Adipocyte (in vitro differentiated cells): ENCODE measurements at regions not wholly inside any gene's neighbourhood (a gene's known extent, or its start where the extent isn't known, plus 50 kb on each side); places are given as distances from the start of the nearest gene placed in this dataset.

Experiments
- DNase-seq: peaks from one replicate; pipeline ENCODE4 v3.0.0-alpha.2; 2015; ENCODE audit warnings: low read depth
- H3K27me3 ChIP-seq: replicated peaks from 2 replicates; pipeline ENCODE4 v1.7.0; 2013; ENCODE audit warnings: mild to moderate bottlenecking, low read length, moderate library complexity; ENCODE audit not compliant: control insufficient read depth, insufficient read depth
- H3K36me3 ChIP-seq: 2 replicates; pipeline ENCODE4 v1.7.0; 2013; ENCODE audit warnings: low read length, mild to moderate bottlenecking, moderate library complexity; ENCODE audit not compliant: control insufficient read depth, insufficient read depth, severe bottlenecking
- H3K4me1 ChIP-seq: 2 replicates; pipeline ENCODE4 v1.7.0; 2013; ENCODE audit warnings: mild to moderate bottlenecking, low read length, moderate library complexity; ENCODE audit not compliant: control insufficient read depth, insufficient read depth
- H3K4me3 ChIP-seq: 2 replicates; pipeline ENCODE4 v1.7.0; 2013; ENCODE audit warnings: mild to moderate bottlenecking, low read length, moderate library complexity
- H3K9ac ChIP-seq: 2 replicates; pipeline ENCODE4 v1.7.0; 2013; ENCODE audit warnings: mild to moderate bottlenecking, low read length, moderate library complexity
- H3K9me3 ChIP-seq: 2 replicates; pipeline ENCODE4 v1.7.0; 2013; ENCODE audit warnings: mild to moderate bottlenecking, low read length, moderate library complexity; ENCODE audit not compliant: control insufficient read depth

GRCh38 chr3:177754508-177754921 lies 557.2 kb upstream of the TBL1XR1 start:
- H3K4me1 ChIP-seq, result peaks cover 40% of the 10 kb centered on the region
- DNase-seq, result no peak
- H3K9ac ChIP-seq, result peak overlapping the region; percentile 13
- H3K4me3 ChIP-seq, result no peak overlapping the region
- H3K9me3 ChIP-seq, result peaks cover 2% of the 10 kb centered on the region
- H3K36me3 ChIP-seq, result no peaks in the 10 kb centered on the region
- no peaks in the 10 kb centered on the region for H3K27me3 ChIP-seq

GRCh38 chr3:177758126-177758525 lies 560.8 kb upstream of the TBL1XR1 start:
- peak overlapping the region; percentile 58 for H3K9ac ChIP-seq
- peak overlapping the region; percentile 40 for H3K4me3 ChIP-seq
- peak; percentile 73 for DNase-seq
- H3K9me3 ChIP-seq, result peaks cover 2% of the 10 kb centered on the region
- H3K36me3 ChIP-seq, result no peaks in the 10 kb centered on the region
- no peaks in the 10 kb centered on the region for H3K27me3 ChIP-seq
- peaks cover 35% of the 10 kb centered on the region for H3K4me1 ChIP-seq

- Histone ChIP-seq H3K9ac (no peak overlapping the region), H3K4me3 (no peak overlapping the region), H3K36me3 (no peaks in the 10 kb centered on the region), H3K27me3 (no peaks in the 10 kb centered on the region), H3K4me1 (peaks cover 30% of the 10 kb centered on the region), H3K9me3 (peaks cover 2% of the 10 kb centered on the region)
- DNase-seq, result peak; percentile 45
Measured at GRCh38 chr3:177760803-177761202, 563.5 kb upstream of the TBL1XR1 start.

GRCh38 chr3:177764377-177764912 lies 567.2 kb upstream of the TBL1XR1 start:
- H3K9me3 ChIP-seq, result peaks cover 7% of the 10 kb centered on the region
- peak overlapping the region; percentile 28 for H3K9ac ChIP-seq
- peaks cover 7% of the 10 kb centered on the region for H3K4me1 ChIP-seq
- H3K27me3 ChIP-seq, result no peaks in the 10 kb centered on the region
- no peaks in the 10 kb centered on the region for H3K36me3 ChIP-seq
- H3K4me3 ChIP-seq, result no peak overlapping the region
- peak; percentile 32 for DNase-seq

GRCh38 chr3:177764933-177765332 lies 567.7 kb upstream of the TBL1XR1 start:
- peaks cover 7% of the 10 kb centered on the region for H3K4me1 ChIP-seq
- H3K36me3 ChIP-seq, result no peaks in the 10 kb centered on the region
- no peak overlapping the region for H3K9ac ChIP-seq
- no peaks in the 10 kb centered on the region for H3K27me3 ChIP-seq
- DNase-seq, result peak; percentile 27
- H3K4me3 ChIP-seq, result no peak overlapping the region
- peaks cover 12% of the 10 kb centered on the region for H3K9me3 ChIP-seq

GRCh38 chr3:177770383-177771230 lies 573.3 kb upstream of the TBL1XR1 start:
- peak; percentile 63 for DNase-seq
- no peaks in the 10 kb centered on the region for H3K36me3 ChIP-seq
- H3K4me1 ChIP-seq, result peaks cover 37% of the 10 kb centered on the region
- H3K9me3 ChIP-seq, result peaks cover 12% of the 10 kb centered on the region
- H3K9ac ChIP-seq, result peak overlapping the region; percentile 51
- no peaks in the 10 kb centered on the region for H3K27me3 ChIP-seq
- H3K4me3 ChIP-seq, result peak overlapping the region; percentile 22

- H3K27me3 ChIP-seq, result no peaks in the 10 kb centered on the region
- H3K9ac ChIP-seq, result peak overlapping the region; percentile 51
- peak; percentile 50 for DNase-seq
- no peaks in the 10 kb centered on the region for H3K36me3 ChIP-seq
- peaks cover 12% of the 10 kb centered on the region for H3K9me3 ChIP-seq
- no peak overlapping the region for H3K4me3 ChIP-seq
- H3K4me1 ChIP-seq, result peaks cover 42% of the 10 kb centered on the region
Measured at GRCh38 chr3:177771780-177772179, 574.5 kb upstream of the TBL1XR1 start.

- DNase-seq, result no peak
- Histone ChIP-seq H3K4me1 (peaks cover 45% of the 10 kb centered on the region), H3K27me3 (no peaks in the 10 kb centered on the region), H3K36me3 (no peaks in the 10 kb centered on the region), H3K4me3 (no peak overlapping the region), H3K9ac (no peak overlapping the region), H3K9me3 (peaks cover 9% of the 10 kb centered on the region)
Measured at GRCh38 chr3:177772908-177773557, 575.8 kb upstream of the TBL1XR1 start.

GRCh38 chr3:177773717-177774116 lies 576.4 kb upstream of the TBL1XR1 start:
- no peak overlapping the region for H3K4me3 ChIP-seq

GRCh38 chr3:177776661-177777101 lies 579.4 kb upstream of the TBL1XR1 start:
- no peaks in the 10 kb centered on the region for H3K27me3 ChIP-seq
- H3K36me3 ChIP-seq, result no peaks in the 10 kb centered on the region
- DNase-seq, result peak; percentile 39
- no peaks in the 10 kb centered on the region for H3K9me3 ChIP-seq
- H3K4me1 ChIP-seq, result peaks cover 40% of the 10 kb centered on the region
- H3K4me3 ChIP-seq, result no peak overlapping the region
- peak overlapping the region; percentile 8 for H3K9ac ChIP-seq

More at GRCh38 chr3:177773717-177774116, 576.4 kb upstream of the TBL1XR1 start:
- peaks cover 5% of the 10 kb centered on the region for H3K9me3 ChIP-seq
- peaks cover 45% of the 10 kb centered on the region for H3K4me1 ChIP-seq
- DNase-seq, result no peak
- peak overlapping the region; percentile 5 for H3K9ac ChIP-seq
- no peaks in the 10 kb centered on the region for H3K27me3 ChIP-seq
- no peaks in the 10 kb centered on the region for H3K36me3 ChIP-seq

GRCh38 chr3:177777699-177778098 lies 580.4 kb upstream of the TBL1XR1 start:
- no peak for DNase-seq
- Histone ChIP-seq H3K9me3 (no peaks in the 10 kb centered on the region), H3K36me3 (no peaks in the 10 kb centered on the region), H3K4me3 (no peak overlapping the region), H3K27me3 (no peaks in the 10 kb centered on the region), H3K9ac (no peak overlapping the region), H3K4me1 (peaks cover 40% of the 10 kb centered on the region)
